Stimulated activated CD4-positive, alpha-beta T cell treated with anti-CD3 and anti-CD28 coated beads, Interleukin-2, amount 100 ng/mL, for 4 hours (primary cell): ENCODE measurements at regions not wholly inside any gene's neighbourhood (a gene's known extent, or its start where the extent isn't known, plus 50 kb on each side); places are given as distances from the start of the nearest gene placed in this dataset.
"Not testable (repeated sequence)": the region's sequence is repeated elsewhere in the genome, so short reads cannot be mapped to it uniquely, and the experiment has no call there.

Experiments used
- DNase-seq: peaks from one replicate; pipeline ENCODE4 v3.0.0-alpha.2; 2020; ENCODE audit warnings: low read depth

DNA sequence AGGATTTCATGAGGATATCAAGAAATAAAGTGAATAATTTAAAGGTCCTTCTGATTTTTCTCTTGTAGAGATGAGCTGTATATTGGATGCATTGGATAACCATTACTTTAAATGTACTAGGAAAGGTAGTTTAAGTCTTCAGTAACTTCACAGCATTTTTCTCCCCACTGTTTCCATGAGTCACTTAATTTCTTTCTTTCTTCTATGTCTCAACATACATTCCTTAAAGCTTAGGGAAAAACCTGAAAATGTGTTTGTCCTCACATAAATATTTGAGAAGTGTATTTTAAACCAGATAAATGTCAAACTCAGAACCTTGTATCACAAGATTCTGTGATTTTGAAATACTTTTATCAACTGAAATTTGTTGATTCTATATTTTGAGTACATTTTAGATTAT is 1970.2 kb upstream of the FLRT2 start:
- no peak for DNase-seq

DNA sequence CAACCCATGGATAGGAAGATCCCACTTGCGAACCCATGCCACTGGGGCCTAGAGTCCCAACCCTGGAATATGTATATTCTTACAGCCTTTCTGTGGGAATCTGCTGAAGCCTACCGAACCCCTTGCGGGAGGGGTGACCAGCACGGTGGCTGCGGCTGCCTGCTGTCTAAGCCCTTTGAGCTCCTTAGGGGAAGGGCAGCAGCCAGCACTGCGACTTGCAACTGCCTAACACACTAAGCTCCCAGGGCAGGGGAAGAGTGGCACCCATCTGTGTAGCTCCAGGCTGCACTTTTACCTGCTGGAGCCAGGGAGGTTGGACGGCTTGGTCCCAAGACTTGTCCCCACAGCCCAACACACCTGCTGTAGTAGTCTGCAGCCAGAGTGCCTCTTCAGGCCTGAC is 1968.7 kb upstream of the FLRT2 start:
- DNase-seq = no peak

DNA sequence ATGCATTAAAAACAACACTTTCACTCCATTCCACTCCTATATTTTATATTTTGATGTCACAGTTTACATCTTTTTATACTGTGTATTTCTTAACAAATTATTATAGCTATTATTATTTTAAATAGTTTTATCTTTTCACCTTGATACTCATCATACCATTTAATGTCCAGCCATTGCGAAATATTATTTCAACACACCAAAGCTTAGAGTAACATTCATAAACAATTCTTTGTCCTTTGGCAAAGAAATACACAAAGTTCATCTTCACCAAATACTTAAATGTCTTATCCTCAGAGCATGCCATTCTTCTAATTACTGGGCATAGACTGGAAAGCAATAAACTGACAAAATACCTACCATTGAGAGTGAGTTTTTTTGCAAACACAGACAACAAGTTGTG is 1963.4 kb upstream of the FLRT2 start:
- DNase-seq = no peak

DNA sequence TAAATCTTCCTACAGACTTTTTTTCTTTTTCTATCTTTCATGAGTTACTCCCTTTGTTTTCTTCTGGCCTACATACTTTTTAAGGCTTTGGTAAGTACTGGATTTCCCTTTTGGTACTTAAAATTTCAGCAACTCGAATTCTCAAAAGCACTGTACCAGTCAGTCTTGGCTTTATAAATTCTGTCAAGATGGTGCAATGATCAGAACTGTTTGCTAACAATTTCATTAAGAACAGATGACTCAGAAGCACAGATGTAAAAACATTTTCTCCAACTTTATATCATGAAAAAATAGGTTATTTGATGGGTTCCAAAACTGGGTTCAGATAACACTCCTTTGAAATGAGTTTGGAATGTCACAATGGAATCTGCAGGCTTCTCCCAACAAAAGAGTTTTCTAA is 1961.8 kb upstream of the FLRT2 start:
- no peak for DNase-seq

DNA sequence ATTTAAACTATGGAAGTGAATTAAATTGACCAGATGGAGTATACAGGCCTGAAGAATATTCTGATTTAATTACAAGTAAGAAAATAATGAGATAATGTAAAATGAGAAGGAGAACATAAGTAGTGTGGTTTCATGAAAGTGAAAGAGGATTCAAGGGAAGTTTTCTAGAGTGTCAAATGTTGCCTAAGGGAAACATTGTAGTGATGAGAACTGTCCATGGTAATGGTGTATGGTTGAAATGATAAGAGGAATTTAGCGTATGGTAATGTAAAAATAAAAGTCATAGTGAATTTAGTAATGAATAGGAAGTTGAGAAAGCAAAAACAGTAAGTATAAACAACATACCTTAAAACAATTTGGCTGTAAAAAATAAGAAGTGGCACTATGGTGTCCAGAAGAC is 1954.6 kb upstream of the FLRT2 start:
- DNase-seq = no peak

DNA sequence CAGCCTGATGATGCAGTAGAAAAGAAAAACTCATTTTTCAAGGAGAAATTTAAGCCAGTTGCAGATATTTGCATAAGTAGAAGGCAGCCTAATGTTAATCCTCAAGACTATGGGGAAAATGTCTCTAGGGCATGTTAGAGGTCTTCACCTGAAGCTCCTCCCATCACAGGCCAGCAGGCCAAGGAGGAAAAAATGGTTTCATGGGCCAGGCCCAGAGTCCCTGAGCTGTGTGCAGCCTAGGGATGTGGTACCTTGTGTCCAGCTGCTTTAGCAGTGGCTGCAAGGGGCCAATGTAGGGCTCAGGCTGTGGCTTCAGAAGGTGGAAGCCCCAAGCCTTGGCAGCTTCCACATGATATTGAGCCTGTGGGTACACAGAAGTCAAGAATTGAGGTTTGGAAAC is 1946.7 kb upstream of the FLRT2 start:
- no peak for DNase-seq

DNA sequence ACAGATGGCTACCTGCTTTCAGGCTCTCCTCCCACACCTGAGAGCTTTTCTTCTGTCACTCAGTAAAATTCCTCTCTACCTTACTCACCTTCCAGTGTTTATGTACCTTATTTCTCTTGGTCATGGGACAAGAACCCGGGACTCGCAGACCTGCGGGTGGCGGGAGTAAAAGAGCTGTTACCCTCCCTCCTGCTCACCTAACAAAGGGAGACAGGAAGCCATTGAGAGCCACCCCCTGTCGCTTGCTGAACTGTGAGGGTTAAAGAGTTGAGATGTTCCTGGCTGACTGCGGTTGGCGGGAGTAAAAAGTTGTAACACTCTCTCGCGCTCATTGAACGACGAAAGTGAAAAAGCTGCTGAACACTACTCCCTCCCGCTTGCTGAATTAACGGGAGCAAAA is 1935.1 kb upstream of the FLRT2 start:
- DNase-seq = no peak

DNA sequence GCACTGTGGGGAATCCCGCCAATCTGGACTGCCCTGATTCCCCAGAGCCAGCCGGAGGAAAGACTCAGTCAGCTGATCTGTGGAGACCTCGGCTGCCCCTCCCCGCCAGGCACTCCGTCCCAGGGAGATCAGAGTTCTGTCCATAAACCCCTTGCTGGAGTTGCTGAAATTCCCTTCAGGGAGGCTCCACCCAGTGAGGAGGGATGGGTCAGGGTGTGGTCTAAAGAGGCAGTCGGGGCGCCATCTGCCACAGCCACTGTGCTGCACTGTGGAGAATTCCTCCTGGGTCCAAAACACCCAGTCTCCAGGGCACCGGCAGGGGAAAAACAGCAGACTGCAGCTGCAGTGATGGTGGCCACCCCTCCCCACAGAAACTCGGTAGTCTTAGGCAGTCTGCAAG is 1922.3 kb upstream of the FLRT2 start:
- no peak for DNase-seq

DNA sequence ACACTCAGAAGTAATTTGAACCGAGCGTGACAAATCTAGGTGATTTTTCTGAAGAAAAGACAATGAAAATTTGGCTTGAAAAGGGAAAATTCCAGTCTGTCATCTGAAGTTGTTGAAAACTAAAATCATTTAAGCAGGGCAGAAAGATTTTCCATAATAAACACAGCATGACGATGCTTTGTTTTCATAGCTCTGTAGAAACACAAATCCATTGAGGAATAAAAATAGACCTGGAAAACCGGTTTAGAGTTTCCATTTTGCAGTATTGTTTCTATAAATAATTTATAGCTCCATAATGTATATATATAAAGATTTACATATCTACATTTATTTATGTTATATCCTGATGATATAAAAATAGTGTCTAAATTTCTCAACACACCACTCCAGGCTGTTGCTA is 1918.5 kb upstream of the FLRT2 start:
- no peak for DNase-seq

DNA sequence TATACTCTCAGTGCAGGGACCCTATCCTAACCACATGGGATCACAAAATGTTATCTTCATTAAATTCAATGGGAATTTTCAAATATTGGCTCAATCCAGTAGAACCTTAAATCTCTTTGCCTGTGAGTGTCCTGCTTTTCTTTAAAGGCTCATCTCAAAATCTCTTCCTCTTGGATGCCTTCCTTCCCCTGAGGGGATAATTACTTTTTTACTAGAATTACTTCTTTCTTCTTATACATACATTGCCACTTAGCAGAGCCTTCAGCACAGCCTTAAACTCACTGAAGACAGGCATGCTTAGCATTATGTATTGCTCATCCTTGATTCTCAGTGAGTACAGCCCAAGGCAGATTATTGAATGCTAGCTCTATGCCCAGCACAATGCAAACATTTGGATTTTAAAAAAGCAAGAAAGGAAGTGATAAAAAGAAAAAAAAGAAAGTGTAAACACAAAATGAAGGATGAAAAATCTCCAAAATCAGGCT is 1918.0 kb upstream of the FLRT2 start:
- no peak for DNase-seq

DNA sequence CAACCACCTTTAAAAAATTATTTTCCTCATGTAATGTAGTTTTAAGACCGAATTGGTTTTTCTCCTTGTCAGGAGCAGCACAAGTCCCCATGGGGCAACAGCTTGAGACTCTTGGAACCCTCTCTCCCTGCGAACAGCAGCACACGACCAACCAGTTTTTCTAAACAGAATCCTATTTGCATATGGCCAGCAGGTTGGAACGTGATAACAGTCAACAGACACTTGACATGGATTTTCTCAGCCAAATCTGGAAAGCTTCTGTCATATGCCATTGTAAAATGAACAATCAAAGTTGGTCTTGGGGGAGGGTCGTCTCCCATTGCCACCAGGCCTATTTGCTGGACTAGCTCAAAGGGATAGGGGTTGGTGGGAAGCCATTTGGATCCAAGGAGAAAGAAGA is 1915.0 kb upstream of the FLRT2 start:
- no peak for DNase-seq

DNA sequence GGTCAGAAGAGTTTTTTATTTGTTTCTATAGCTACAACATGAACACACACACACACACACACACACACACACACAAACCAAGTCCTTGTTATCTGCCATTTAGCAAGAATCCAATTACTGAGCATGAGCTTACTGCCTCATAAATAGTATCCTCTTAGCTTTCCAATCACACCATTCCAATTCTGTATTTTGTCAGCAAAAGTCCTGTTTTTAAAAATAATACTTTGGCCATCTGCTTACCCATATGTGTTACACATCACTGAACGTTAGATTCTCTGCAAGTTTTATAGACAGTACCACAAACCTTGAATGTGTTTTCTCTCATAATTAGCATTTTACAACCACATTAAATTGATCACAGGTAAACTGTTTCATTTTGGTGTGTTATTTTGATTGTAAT is 1905.4 kb upstream of the FLRT2 start:
- no peak for DNase-seq

DNA sequence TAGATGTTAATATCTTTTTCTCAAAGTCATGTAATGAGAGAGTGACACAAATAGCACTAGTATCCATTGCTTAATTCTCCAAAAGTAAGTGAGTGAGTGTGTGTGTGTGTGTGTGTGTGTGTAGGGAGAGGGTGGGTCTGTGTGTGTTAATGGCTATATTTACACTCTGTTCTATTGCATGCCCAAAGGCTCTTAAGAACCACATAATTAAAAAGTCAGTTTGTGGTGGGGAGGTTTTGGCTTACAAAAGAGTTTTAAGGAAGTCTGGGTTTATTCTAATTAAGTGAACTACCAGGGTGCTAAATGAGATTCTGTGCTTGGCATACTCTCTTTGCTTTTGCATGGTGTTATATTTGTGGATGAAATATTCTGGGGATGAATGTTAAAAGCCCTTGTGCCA is 1897.6 kb upstream of the FLRT2 start:
- no peak for DNase-seq

DNA sequence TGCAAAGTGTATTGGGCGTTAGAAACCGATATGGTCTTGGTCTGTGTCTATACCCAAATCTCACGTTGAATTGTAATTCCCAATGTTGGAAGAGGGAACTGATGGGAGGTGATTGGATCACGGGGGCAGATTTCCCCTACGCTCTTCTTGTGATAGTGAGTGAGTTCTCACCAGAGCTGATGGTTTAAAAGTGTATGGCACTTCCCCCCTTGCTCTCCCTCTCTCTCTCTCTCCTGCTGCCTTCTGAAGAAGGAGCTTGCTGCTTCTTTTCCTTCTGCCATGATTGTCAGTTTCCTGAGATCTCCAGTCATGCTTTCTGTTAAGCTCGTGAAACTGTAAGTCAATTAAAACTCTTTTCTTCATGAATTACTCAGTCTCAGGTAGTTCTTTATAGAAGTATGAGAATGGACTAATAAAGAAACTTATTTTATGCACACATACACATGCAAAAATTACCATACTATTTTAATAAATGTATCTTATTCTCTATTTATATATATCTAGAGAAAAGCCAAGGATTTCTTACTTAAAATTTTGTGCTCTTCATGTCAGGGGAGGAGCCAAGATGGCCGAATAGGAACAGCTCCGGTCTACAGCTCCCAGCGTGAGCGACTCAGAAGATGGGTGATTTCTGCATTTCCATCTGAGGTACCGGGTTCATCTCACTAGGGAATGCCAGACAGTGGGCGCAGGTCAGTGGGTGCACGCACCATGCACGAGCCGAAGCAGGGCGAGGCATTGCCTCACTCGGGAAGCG is 1891.0 kb upstream of the FLRT2 start:
- no peak for DNase-seq

DNA sequence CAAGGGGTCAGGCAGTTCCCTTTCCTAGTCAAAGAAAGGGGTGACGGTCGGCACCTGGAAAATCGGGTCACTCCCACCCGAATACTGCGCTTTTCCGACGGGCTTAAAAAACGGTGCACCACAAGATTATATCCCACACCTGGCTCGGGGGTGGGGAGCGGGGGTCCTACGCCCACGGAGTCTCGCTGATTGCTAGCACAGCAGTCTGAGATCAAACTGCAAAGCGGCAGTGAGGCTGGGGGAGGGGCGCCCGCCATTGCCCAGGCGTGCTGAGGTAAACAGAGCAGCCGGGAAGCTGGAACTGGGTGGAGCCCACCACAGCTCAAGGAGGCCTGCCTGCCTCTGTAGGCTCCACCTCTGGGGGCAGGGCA is 1890.5 kb upstream of the FLRT2 start:
- not testable (repeated sequence) for DNase-seq

DNA sequence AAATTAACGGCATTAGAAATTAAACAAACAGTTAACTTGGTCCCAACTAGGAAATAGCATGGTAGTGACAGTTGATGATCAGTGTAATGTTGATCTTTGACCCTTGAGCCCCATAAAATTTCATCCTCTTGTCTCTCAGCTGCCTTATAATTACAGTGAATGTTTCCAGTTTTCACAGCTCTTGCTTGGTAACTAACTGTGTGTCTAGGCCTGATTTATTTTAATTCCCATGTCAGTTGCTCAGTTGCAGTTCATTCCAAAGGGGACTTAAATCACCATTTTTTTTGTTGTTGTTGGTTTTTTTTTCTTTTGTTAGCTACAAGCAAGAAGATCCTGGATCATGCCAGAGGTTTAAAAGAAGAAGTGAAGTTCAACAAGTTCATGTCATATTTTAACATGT is 1883.7 kb upstream of the FLRT2 start:
- no peak for DNase-seq

DNA sequence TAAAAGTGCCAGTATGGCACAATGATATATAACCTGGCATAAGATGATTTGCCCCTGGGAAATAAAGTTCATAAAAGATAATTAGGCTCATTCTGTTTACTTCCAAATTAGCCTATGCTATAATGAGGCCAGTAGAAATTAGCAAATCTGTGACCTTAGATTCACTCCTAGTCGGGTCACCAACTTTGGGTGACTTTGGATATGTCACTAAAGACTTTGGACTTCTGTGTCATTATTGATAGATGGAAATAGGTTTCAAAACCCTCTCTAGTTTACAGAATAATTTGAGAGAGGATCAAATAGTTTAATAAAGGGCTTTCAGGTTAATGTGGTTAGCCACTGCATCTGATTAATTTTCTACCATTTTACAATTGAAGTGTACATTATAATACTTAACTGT is 1869.3 kb upstream of the FLRT2 start:
- no peak for DNase-seq

DNA sequence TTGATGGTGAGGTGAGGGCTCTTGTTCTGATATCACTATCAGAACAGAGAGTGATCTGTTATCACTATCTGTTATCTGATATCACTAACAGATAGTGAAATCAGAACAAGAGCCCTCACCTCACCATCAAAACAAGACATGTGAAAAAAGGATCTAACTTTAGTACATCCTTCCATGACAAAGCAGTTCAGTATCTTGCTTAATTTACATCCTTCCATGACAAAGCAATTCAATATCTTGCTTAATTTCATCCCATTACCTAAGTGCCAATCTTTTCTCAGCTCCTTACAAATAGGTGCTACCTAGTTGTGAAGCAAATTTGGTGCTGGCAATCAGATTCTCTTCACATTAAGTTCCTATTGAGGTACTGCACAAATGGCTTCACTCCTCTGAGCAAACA is 1865.6 kb upstream of the FLRT2 start:
- no peak for DNase-seq

DNA sequence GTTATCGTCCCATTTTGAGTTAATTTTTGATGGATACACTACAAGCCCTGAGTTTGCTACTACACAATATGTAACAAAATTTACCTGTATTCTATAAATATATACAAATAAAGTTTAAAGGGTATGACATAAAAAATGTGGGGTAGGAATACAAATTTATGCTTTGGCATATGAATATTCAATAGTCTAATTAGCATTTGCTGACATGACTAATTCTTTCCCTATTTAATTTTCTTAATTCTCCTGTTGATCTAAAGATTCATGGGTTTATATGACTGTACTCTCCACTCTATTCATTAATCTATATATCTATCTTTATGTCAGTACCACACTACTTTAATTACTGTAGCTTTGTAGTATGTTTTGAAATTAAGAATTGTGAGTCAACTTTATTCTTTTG is 1840.7 kb upstream of the FLRT2 start:
- DNase-seq = no peak

DNA sequence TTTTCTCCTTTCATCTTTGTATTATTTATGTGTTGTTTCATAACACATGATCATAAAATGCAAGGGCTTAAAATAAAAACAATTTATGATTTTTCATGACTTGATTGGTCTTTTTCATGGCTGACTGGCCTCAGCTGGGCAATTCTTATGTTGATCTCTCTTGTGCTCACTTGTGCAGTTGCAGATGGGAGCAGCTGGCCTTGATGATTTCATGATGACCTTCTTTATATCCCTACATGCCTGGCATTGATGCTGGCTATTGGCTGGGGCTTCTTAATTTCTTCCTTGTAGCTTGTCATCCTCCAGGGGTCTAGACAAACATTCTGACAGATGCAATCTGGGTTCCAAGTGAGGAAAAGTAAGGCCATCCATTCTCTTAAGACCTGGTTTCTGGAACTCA is 1832.8 kb upstream of the FLRT2 start:
- DNase-seq = no peak

DNA sequence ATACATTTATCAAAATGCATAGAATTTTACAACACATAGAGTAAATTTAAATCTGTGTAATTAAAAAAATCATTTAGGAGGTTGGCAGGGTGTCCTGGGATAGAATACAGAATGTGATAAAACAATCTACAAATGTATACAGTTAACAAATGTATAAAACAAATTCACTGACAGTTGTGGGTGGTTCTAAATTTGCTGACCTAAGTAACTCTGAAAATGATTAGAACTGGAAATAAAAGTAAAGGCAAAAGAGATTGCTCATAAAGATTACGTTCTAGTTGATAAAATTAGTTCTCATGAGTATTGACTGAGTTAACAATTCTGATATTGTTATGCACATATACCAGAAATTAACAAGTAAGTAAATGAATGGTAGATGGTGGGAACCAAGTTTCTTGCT is 1827.3 kb upstream of the FLRT2 start:
- no peak for DNase-seq

DNA sequence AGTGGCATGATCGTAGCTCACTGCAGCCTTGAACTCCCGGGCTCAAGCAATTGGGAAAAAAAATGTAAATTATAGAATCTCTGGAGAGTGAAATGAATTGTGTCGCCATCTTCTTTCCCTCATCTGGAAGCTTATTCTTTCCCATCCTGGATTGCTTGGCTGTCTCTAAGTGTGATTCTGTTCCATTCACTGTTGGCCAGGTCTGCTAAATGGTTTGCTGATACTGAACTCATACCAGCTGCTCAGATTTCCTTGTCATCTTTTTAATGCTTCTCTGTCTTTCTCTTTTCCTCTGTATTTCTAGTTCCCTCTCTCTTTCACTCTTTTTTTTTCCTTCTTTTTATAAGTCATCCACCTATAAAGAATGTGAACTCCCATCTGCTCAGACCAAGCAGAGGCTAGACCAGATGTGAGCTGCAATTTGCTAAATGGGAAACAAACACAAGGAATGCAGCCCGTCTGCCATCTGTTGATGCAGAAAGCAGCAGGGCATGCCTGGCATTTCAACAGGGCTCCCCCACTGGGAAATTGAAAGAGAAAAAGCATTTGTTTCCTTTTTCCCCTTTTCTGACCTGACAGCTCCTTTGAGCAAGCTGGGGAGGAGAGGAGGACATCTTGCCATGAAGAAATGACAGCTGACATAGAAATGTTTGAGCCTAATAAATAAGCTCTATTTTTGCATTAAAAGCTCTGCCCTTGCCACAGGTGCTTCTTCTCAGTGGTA is 1823.6 kb upstream of the FLRT2 start:
- DNase-seq = no peak

DNA sequence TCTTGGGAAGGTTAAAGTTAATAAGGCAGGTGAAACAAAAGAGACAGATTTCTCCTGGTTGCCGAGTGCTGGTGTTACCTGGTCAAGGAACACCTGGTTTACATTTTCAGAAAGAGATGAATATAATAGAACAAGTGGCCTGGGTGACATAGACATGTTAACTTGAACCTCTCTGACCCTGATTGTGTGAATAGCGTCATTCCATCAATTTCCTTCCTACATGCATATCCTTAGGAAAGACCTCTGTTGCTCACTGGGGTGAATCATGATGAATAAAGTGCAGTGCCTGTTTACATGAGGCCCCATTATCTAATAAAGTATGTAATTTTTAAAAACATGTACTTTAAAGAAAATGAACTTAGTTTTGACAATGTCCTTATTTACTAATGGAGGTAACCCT is 1822.9 kb upstream of the FLRT2 start:
- no peak for DNase-seq

DNA sequence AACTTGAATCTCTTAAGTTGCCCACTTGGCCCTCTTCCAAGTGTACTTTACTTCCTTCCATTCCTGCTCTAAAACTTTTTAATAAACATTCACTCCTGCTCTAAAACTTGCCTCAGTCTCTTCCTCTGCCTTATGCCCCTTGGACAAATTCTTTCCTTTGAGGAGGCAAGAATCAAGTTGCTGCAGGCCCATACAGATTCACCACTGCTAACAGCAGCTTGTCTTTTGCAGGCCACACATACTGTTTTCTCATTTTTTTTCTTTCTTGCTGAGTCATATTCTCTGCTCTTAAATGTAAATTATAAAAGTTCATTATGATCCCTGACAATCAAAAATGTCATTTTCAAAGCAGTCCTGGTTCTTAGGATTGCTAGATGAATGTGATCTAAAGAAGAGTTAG is 1820.8 kb upstream of the FLRT2 start:
- no peak for DNase-seq
